Tibial nerve (tissue), 4 donors: ENCODE measurements at regions not wholly inside any gene's neighbourhood (a gene's known extent, or its start where the extent isn't known, plus 50 kb on each side); places are given as distances from the start of the nearest gene placed in this dataset.
A peak's percentile ranks its signal among the peaks of the same experiment; 100 is the strongest.
"Not testable (repeated sequence)": the region's sequence is repeated elsewhere in the genome, so short reads cannot be mapped to it uniquely, and the experiment has no call there.

Experiments used
- DNase-seq, 2 donors: peaks; one replicate each; pipeline ENCODE4 v3.0.0-alpha.2; 2019; ENCODE audit warnings: low spot score in 2 of 2
- H3K27ac ChIP-seq, 4 donors: fragments of 200-600 bp; sonication (generic) in 3 of 4; one replicate each; pipeline ENCODE4 v1.5.1; 2017 to 2019; ENCODE audit warnings: mild to moderate bottlenecking in 1 of 4
- H3K27me3 ChIP-seq, 2 donors: fragments of 200-600 bp; sonication (generic) in 1 of 2; one replicate each; pipeline versions ENCODE4 v1.5.1 to v1.6.0; 2017 to 2019
- H3K36me3 ChIP-seq, 3 donors: fragments of 200-600 bp; sonication (generic); one replicate each; pipeline ENCODE4 v1.5.1; 2018 to 2019
- H3K4me1 ChIP-seq, 4 donors: fragments of 200-600 bp; sonication (generic) in 3 of 4; one replicate each; pipeline ENCODE4 v1.5.1; 2017 to 2019
- H3K4me3 ChIP-seq, 4 donors: fragments of 200-600 bp; sonication (generic) in 3 of 4; one replicate each; pipeline ENCODE4 v1.5.1; 2017 to 2019; ENCODE audit warnings: mild to moderate bottlenecking in 1 of 4, moderate library complexity in 1 of 4
- H3K9me3 ChIP-seq, 4 donors: fragments of 200-600 bp; sonication (generic) in 3 of 4; one replicate each; pipeline ENCODE4 v1.5.1; 2017 to 2019
- EP300 ChIP-seq, 2 donors: sonication (generic); formaldehyde crosslinking; IDR thresholded peaks; one replicate each; pipeline ENCODE4 v1.6.1; 2017; ENCODE audit warnings: antibody characterized with exemption in 2 of 2, mild to moderate bottlenecking in 1 of 2
- POLR2A ChIP-seq, 2 donors: fragments of 450-650 bp; IDR thresholded peaks; one replicate each; pipeline ENCODE4 v1.6.1; 2017; ENCODE audit warnings: antibody characterized with exemption in 2 of 2, mild to moderate bottlenecking in 2 of 2, moderate library complexity in 2 of 2
- WGBS, 2 donors: methylation state at CpG; one replicate each; pipeline ENCODE4 v1.1.5; 2018; 5-methylcytosine and 5-hydroxymethylcytosine counted together
- TF ChIP-seq, protein P1 (sequence below), 5 experiments: fragments of 200-600 bp in 3 of 5; fragments of 450-650 bp in 2 of 5; sonication (generic) in 3 of 5; IDR thresholded peaks; one replicate each; pipeline ENCODE4 v1.5.1; 2016 to 2019; ENCODE audit warnings: antibody characterized with exemption in 5 of 5, mild to moderate bottlenecking in 3 of 5, moderate library complexity in 2 of 5

DNA sequence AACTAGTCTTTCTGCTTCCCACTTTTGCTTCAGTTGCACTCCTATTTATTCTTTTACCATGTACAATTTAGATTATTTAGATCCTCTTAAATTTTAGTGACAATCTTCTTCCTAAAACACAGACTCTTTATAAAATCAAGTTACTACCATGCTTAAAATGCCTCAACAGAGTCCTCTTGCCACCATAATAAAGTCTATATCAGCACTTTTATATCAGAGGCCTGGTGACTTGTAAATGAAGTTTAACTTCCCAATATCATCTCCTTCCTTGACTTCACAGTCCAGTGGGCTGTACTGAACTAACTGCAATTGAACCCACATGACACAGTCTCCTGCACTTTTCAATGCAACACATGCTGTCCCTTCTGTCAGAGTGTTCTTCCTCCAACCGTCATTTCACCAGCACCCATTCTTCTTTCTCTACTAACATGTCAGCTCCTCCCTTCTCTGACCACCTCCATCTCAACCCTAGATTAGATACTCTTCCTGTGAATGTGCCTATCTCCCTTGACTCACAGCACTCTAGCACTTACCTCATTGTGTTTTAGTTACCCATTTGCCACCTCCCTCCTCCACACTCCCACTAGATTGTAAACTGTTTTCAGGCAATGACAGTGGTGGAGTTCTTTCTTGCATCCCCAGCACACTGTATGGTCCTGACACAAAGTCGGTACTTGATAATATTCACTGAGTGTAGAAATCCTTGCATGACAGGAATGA lies 414.9 kb downstream of the SATB2 start:
- TF ChIP-seq POLR2A (IDR thresholded peaks at IDR 0.05), result no peak
- DNase-seq, result no peak
- H3K4me3 ChIP-seq, result no peak overlapping the region
- H3K4me1 ChIP-seq, result no peaks in the 10 kb centered on the region
- H3K9me3 ChIP-seq, result no peaks in the 10 kb centered on the region
- H3K27ac ChIP-seq, result no peak overlapping the region
- H3K27me3 ChIP-seq, result no peaks in the 10 kb centered on the region
- WGBS, 2 donors, result 88 to 90% methylated on average over 2 of the region's 2 CpGs
- H3K36me3 ChIP-seq, result no peaks in the 10 kb centered on the region

DNA sequence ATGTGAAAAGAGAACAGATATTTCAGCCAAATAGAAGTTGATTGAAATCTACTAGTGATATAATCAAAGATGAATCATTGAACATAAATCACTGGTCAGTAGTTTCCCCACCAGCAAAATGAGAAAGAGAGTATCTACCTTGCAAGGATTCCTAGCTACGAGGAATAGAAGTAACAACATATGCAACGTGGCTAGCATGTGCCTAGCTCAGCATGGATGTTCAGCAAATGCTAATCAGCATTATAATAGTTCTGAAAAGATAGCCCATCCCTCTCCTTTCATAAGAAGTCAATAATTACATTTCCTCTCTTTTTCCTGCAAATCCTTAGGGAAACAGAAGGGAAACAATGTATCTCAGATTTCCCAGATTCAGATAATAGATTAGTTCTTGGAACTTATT lies 417.2 kb downstream of the SATB2 start:
- Histone ChIP-seq H3K36me3 (no peaks in the 10 kb centered on the region), H3K27me3 (no peaks in the 10 kb centered on the region), H3K4me1 (no peaks in the 10 kb centered on the region), H3K27ac (no peak overlapping the region), H3K9me3 (no peaks in the 10 kb centered on the region), H3K4me3 (no peak overlapping the region)
- 50 to 51% methylated on average over 2 of the region's 2 CpGs for WGBS, 2 donors
- no peak for DNase-seq
- TF ChIP-seq EP300 (IDR thresholded peaks at IDR 0.05), result no peak
- TF ChIP-seq, protein P1, sequence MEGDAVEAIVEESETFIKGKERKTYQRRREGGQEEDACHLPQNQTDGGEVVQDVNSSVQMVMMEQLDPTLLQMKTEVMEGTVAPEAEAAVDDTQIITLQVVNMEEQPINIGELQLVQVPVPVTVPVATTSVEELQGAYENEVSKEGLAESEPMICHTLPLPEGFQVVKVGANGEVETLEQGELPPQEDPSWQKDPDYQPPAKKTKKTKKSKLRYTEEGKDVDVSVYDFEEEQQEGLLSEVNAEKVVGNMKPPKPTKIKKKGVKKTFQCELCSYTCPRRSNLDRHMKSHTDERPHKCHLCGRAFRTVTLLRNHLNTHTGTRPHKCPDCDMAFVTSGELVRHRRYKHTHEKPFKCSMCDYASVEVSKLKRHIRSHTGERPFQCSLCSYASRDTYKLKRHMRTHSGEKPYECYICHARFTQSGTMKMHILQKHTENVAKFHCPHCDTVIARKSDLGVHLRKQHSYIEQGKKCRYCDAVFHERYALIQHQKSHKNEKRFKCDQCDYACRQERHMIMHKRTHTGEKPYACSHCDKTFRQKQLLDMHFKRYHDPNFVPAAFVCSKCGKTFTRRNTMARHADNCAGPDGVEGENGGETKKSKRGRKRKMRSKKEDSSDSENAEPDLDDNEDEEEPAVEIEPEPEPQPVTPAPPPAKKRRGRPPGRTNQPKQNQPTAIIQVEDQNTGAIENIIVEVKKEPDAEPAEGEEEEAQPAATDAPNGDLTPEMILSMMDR (IDR thresholded peaks at IDR 0.05), result no peak
- no peak for TF ChIP-seq POLR2A (IDR thresholded peaks at IDR 0.05)

DNA sequence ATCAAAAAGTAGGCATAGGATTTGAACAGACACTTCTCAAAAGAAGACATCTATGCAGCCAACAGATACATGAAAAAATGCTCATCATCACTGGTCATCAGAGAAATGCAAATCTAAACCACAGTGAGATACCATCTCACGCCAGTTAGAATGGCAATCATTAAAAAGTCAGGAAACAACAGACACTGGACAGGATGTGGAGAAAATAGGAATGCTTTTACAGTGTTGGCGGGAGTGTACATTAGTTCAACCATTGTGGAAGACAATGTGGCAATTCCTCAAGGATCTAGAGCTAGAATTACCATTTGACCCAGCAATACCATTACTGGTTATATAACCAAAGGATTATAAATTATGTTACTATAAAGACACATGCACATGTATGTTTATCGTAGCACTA lies 424.0 kb downstream of the SATB2 start:
- not testable (repeated sequence) for H3K4me1 ChIP-seq, DNase-seq, H3K4me3 ChIP-seq, H3K36me3 ChIP-seq, H3K27ac ChIP-seq, H3K27me3 ChIP-seq
- peaks cover 0 to 14% (median 0%) of the 10 kb centered on the region in 4 donors for H3K9me3 ChIP-seq
- 92 to 94% methylated on average over 3 of the region's 3 CpGs for WGBS, 2 donors

DNA sequence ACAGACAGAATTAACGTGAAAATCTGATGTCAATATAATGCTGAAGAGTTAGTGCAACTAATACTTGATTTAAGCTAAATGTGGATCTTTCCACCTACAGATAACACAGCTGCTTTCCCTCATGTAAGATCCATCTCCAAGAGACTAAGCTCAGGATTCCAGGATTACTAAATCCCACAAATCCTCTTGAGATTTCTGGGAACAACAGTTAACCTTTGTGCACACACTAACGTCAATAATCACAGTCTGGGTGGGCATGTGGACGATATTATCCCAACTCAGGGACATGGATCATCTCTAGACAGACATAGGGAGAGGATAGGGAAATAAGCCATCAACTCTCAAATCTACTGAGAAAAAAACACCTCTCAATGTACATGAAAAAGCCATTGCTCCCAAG lies 432.6 kb downstream of the SATB2 start:
- TF ChIP-seq EP300 (IDR thresholded peaks at IDR 0.05) (no peak), POLR2A (IDR thresholded peaks at IDR 0.05) (no peak)
- TF ChIP-seq, protein P1 (IDR thresholded peaks at IDR 0.05), result no peak

DNA sequence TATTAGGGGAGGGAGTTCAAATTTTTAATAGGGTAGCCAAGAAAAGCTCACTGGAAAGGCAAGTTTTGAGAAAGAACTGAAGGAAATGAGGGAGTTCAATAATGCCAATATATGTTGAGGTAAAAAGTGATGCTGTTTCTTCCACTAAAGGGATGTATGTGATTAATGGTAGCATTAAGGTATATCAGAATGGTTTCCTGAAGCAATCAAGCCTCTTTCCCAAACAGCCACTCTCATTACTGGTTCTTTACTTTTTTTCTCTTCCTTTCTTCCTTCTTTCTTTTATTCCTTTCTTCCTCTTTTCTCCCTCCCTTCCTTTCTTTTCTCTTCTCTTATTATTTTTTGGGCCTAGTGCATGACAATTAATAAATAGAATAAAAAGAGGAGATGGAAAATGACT lies 433.5 kb downstream of the SATB2 start:
- no peak for TF ChIP-seq EP300 (IDR thresholded peaks at IDR 0.05)
- TF ChIP-seq POLR2A (IDR thresholded peaks at IDR 0.05), result no peak
- TF ChIP-seq, protein P1 (IDR thresholded peaks at IDR 0.05), result no peak
- H3K27me3 ChIP-seq, result no peaks in the 10 kb centered on the region
- no peak for DNase-seq
- no peak overlapping the region for H3K27ac ChIP-seq
- no peaks in the 10 kb centered on the region for H3K4me1 ChIP-seq
- H3K9me3 ChIP-seq, result peaks cover 0 to 8% (median 0%) of the 10 kb centered on the region in 4 donors
- H3K4me3 ChIP-seq, result no peak overlapping the region
- no peaks in the 10 kb centered on the region for H3K36me3 ChIP-seq

More for the DNA sequence above, 432.6 kb downstream of the SATB2 start:
- DNase-seq, result no peak
- Histone ChIP-seq H3K4me1 (no peaks in the 10 kb centered on the region), H3K27me3 (no peaks in the 10 kb centered on the region), H3K9me3 (peaks cover 0 to 10% (median 0%) of the 10 kb centered on the region in 4 donors), H3K4me3 (no peak overlapping the region), H3K36me3 (no peaks in the 10 kb centered on the region), H3K27ac (no peak overlapping the region)
- WGBS, 2 donors, result 37 to 40% methylated on average over 3 of the region's 3 CpGs

DNA sequence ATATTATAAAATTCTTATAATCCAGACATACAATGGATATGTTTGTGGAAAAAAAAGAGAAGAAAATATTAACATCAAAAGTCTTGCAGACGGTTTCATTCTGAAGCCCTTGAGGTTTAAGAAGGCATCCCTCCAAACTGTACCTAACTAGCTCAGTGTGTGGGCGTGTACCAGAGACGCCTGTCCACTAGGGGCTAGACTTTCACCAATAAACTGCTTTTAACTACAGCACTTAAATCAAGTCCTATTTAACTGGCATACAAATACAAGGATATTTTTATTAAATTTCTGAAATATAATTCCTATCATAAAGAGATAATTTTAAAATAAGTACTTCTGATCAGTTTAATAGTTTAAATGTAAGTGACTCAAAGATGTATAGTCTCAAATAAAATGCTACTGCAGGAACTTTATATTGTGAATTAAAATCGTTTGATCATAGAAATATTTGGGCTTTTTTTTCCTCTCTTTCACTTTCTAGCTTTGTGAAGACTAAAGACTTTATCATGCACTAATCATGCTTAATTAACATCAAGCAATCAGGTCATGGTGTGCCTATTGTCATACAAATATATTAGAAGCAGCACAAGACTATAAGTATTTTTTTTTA lies 437.7 kb downstream of the SATB2 start:
- no peaks in the 10 kb centered on the region for H3K27me3 ChIP-seq
- WGBS, 2 donors, result 31 to 33% methylated on average over 4 of the region's 4 CpGs
- H3K27ac ChIP-seq, result no peak overlapping the region
- DNase-seq, result peak in 1 of 2 donors; percentile 5
- no peak for TF ChIP-seq POLR2A (IDR thresholded peaks at IDR 0.05)
- TF ChIP-seq, protein P1 (IDR thresholded peaks at IDR 0.05), result peak in 1 of 5 experiments; percentile 37
- no peaks in the 10 kb centered on the region for H3K36me3 ChIP-seq
- H3K4me3 ChIP-seq, result no peak overlapping the region
- no peaks in the 10 kb centered on the region for H3K4me1 ChIP-seq
- no peaks in the 10 kb centered on the region for H3K9me3 ChIP-seq
